ENCODE measurements at regions not wholly inside any gene's neighbourhood (a gene's known extent, or its start where the extent isn't known, plus 50 kb on each side); places are given as distances from the start of the nearest gene placed in this dataset.
"Not testable (repeated sequence)": the region's sequence is repeated elsewhere in the genome, so short reads cannot be mapped to it uniquely, and the experiment has no call there.

DNA sequence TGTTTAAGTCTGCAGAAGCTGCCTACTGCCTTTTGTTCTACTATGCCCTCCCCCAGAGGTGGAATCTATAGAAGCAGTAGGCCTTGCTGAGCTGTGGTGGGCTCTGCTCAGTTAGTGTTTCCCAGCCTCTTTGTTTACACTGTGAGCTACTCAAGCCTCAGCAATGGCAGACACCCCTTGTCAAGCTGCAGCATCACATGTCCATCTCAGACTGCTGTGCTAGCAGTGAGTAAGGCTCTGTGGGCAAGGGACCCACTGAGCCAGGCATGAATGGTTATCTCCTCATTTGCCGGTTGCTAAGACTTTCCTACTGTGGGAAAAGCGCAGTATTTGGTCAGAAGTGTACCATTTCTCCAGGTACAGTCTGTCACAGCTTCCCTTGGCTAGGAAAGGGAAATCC is 167.4 kb upstream of the IGFBP3 start:
- DNase-seq, result not testable (repeated sequence)

DNA sequence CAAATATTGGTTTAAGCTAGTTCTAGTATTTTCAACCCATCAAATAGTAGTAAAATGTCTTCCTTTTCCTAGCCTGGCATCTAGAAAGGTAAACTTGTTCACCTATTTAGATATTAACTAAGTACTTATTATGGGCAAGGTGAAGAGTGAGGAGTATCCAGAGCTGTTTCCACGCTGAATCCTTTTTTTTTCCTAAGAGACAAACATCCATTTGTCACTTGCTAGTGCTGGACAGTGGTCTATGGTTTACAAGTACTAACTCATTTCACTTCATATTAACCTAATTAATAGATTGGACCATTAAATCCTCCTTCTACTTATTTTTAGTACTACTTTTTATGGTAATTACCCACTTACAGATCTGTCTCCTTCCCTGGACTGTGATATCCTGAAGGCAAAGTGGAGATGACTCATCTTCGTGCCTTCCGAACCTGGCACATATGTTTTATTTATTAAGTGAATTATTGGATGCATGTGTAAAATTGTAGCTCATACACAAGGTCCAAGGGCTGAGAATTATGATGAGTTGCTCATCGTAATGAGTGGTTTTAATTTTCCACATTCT is 159.6 kb upstream of the IGFBP3 start:
- DNase-seq, result no peak

DNA sequence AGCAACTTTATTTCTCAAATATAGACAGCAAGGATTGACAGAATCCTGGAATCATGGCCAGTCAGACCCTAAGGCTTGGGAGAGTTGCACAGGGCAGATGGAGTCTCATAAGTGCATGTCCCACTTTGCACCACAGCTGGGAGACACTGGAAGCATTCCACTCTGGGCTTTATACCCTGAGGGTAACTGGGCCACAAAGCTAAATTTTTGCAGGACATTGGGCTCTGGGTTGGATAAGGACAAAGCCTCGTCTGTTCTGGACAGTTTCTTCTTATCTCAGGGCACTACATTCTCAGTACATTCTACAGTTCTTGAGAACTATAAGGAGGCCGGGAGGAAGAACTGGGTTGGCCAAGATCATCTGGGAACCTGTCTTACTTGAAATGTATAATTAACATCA is 158.3 kb upstream of the IGFBP3 start:
- no peak for DNase-seq

DNA sequence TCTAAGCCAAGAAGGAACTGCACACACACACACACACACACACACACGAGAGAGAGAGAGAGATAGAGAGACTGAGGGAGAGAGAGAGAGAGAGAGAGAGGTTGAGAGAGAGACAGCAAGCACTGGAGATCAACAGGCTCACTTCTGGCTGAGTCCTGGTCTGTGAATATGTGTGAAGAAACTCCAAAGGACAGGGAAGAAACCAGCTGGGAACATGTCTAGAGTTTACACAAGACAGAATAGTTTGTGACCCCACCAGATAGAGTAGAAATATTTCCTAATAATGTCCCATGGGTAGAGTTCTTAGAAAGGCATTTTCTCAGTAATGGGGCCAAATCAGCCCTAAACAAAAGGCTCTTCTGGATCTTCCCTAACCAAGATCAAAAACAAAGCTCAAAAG is 155.5 kb upstream of the IGFBP3 start:
- DNase-seq, result no peak

DNA sequence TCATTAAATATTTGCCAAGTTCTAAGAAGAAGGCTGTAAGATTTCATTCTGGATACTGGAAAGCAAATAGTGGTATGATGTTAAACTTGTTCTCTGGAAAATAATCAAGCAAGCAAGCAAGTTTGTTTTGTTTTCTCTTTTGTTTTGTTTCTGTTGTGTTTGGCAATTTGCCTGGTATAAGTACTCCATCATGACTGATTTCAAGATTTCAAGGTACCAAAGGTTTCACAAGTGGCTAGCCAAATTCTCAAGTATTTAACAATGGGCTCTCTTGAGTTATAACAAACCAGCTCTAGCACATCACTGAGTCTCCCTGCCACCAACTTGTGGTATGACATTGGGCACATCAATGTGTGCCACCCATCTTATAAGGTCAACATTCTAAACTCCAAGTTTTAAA is 151.7 kb upstream of the IGFBP3 start:
- DNase-seq, result no peak

DNA sequence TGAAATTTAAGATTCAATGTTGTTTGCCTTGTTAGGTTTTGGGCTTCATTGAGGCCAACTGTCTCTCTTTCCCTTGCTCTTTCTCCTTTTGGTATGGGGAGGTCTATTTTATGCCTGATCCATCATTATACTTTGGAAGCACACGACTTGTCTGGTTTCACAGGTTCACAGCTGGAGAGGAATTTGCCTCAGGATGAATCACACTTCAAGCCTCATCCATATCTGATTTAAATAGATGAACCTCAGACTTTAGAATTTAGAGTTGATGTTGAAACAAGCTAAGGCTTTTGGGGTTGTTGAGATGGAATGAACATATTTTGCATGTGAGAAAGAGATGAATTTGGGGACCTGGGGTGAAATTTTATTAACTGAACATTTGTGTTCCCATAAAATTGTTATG is 150.5 kb upstream of the IGFBP3 start:
- no peak for DNase-seq

DNA sequence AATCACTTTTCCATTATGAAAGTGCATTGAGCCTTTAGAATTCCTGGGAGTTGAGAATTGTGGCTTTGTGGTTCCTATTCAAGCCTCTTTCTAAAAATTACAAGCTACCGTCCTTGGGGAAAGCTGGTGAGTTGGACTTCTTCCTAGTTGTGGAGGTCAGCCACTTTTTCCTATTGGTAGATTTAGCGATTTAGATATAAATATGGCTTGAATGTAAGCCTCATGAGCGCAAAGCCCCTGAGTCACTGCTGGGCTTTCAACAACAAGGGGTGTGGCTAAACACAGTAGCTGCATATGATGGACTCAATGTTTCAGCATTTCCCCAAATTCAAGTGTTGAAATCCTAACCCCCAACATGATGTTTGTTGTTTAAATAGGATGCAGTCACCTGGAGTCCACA is 150.0 kb upstream of the IGFBP3 start:
- no peak for DNase-seq

DNA sequence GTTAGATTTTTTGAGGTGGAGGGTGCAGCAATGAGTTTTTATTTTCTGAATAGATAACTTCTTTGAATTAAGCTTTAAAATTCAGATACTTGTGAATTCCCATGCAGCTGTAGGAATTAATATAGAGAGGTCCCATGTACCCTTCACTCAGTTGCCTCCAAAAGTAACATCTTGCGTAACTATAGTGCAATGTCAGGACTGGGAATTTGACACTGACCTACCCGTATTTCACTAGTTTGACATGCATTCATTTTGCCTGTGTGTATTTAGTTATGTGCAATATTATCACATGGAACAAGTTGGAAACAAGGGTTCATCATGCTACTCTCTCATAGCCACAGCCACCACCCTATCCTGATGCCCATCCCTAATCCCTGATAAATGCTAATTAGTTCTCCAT is 147.1 kb upstream of the IGFBP3 start:
- no peak for DNase-seq

DNA sequence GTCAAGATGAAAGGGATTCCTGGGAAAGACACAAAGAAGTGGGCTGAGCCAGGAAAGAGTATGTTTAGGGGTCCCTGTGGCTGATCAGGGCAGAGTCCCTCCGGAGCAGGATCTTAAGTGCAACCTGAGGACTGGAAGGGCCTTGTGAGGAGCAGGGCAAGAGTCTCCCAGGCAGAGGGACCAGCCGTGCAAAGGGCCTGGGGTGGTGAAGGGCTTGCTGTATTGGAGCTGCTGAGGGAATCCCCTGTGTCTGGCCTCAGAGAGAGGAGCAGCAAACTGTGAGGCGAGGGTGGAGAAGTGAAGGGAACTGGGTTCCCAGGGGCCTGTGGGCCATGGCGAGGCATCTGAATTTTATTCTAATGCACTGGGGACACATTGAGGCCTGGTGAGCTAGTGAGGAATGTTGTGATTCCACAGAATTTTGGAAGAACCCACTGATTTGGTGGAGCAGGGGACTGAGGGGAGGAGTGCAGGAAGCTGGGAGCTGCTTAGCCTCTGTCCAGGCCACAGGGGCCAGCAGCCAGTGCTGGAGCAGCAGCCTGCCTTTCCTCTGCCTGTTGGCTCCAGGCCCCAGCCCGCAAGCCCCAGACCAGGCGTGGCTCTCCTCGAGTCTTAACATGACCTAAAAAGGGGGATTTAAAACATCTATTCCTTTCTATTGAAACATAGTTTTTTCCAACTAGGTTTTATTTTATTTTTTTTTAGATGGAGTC is 138.4 kb upstream of the IGFBP3 start:
- DNase-seq, result no peak

DNA sequence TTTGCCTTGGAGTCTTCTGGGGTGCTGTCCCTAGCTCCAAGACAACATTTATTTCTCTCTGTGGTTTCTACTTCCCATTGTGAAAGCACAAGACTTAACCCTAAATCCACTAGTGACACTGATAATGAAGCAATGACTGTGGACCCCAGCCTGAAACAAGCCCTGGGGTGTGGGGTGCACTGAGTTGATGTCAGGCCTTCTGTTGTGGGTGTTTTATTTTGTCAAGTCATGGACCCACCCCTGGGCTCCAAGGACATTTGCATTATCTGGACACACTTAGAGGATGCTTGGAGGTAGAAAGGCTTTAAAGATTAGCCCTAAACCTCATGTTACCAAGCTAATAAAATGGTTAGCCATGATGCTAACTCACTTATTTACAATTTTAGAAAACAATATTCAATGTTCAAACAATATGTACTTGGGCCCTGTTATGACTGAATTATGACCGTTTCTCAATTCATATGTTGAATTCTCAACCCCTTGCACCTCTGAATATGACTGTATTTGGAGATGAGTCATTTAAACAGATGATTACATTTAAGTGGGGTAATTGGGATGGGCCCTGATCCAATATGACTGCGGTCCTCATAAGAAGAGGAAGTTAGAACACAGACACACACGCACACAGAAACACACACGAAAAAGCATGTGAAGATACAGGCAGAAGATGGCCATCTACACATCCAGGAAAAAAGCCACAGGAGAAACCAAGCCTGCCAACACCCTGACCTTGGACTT is 137.2 kb upstream of the IGFBP3 start:
- no peak for DNase-seq

DNA sequence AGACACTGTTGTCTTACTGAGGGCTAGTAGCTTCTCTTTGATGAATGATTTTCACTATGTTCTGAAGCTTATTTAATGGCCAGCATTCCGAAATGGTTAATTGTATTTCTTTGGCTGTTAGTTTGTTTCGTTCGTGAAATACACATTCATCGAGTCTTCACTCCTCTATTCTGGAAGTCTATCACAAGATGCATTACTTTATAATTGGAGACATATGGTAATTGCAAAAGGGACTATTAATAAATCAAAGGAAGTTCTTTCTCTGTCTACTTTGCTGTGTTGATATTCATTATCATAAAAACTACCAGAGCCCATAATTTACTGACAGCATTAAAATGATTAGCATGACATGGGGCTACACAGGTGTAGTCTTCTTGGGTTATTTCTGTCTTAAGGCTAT is 133.8 kb upstream of the IGFBP3 start:
- DNase-seq, result no peak

DNA sequence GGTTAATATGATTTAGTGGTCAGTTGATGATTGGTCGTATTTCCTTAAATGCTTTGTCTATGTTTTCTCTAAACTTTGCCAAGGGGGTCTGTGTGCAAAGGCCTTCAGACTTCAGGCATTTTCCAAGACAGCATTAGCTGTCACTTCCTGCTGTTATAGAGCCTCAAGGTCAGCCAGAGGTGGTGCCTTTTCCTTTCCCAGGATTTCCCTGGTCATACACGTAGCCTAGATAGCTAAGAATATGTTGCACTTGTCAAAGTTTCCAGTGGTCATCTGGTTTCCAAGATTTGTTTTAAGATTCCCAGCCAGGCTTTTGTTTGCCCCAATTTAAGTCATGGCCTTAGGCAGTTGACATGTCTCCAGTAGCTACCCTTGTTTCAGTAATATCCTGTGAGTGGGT is 133.2 kb upstream of the IGFBP3 start:
- DNase-seq, result no peak

DNA sequence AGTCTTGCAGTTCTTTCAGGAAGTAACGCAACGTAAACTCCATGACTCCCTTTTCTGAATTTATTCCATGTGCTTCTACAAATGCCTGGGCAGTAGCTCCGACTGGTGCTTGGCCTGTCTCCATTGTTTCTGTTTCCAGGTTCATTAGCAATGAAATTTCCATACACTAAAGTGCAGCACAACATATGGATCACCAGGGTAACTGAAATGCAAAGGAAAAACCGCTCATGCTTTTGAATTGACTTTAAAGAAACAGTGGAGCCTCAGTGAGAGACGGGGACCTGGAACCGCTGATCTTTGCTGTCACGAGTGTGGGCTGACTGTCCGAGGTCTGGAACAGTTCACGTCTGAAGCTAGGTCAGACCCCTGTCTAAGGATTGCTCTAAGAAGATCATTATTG is 126.5 kb upstream of the IGFBP3 start:
- DNase-seq, result no peak

DNA sequence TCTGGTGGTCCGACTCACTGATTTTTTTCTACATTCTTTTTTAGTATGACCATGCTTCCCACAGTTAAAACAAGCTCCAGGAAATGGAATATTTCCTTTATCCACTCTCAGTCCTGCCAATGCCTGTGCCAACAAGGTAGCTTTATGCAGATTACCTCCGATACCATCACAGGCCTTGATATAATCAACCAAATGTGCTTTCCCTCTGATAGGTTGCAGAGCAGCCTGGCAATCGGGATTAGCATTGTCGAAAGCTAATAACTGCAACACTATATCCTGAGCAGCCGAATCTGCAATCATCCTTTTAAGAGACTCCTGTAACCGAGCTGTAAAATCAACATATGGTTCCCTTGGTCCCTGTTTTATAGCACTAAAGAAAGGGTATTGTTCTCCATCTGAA is 122.3 kb upstream of the IGFBP3 start:
- DNase-seq, result peak; percentile 43

DNA sequence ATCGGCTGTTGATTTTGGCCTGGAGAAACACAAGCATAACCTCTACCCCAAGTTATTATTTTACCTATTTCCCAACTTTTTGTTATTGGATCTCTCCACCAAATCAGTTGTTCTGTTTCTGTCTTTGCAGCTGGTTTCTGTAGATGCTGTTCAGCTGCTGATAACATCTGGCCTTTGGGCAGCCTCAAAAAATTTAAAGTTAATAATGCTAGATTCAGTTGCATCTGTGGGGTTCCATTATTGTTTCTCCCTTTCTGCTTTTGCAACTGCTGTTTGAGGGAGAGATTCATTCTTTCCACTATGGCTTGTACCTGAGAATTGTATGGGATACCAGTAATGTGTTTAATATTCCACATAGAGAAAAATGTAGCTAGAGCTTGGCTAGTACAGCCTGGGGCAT is 118.7 kb upstream of the IGFBP3 start:
- not testable (repeated sequence) for DNase-seq

DNA sequence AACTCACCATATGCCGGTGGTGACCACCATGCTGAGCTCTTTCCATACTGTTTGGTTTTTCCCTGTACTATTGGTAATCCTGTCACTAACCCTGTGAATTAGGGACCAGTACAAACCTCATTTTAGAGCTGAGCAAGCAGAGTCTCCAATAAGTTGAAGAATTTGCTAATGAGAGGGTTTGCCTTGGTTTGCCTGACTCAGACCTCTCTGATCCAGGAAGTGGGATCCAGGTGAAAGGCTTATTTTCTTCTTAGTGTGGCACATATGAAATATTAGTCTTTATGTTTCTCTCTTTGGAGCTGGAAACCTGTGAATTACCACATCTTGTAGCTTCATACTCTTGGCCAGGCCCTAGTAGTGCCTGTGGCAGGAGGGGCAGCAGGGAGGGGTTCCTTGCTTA is 114.1 kb upstream of the IGFBP3 start:
- DNase-seq, result no peak

DNA sequence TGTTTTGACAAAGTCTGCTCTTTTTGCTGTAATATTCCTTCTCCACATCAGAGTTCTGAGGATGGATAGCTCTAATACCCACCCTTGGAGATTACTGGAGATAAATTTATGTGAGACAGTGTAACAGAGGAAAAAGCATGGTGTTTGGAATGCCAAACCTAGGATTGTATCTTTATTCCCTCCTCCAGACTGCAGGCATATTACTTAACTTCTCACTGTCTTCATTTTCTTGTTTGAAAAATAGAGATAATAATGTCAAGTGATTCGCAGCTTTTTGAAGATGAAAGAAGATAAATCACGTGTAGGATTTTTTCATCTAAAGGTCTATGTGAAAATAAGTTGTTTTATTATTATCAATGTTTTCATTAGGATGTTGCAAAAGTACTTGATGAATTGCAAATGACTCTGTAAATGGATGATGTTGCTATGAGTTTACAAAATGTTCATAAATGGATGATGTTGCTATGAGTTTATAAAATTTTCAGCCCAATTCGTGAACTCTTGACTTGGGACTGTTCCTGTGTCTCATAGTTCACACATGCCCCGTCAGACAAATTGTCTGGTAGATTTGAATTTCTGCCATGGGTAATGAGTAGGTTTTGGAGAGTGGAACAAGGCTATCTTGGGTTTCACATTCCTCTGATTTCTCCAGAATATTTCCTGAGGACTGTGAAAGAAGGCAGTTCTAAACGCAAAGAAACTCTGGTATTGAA is 113.1 kb upstream of the IGFBP3 start:
- DNase-seq, result no peak

DNA sequence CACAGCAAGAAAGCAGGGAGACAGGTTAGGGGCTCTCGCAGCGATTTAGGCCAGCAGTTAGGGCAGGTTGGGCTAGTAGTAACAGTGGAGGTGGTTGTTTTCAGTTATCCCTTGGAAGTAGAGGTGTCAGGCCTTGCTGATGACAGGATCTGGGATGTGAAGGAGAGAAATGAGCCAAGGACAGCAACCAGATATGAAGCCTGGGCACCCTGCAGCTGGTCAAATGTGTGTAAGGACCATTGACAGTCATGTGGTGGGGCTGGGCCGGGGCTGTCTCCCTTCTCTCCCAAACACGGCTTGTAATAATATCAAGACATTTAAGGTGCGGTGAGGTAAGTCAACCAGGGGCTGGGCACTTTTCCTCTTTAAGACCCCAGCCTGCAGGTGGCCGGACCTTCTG is 112.5 kb upstream of the IGFBP3 start:
- DNase-seq, result no peak

DNA sequence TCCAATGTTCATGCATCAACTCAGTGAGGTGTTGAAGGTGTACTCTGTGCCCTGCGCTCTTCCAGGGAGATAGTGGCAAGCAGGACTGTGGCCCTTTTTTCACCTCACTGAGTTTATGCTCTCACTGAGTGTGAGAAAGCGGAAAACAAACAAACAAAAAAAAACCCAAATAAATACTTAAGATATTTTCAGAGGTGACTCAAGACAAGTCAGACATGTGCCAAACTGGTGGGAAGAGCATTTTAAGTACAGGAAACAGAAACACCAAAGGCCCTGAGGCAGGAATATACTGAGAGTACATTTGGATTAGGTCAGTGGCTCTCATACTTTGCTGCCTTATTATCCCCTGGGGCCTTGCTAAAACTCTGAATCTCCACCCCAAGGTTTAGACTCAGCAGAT is 111.9 kb upstream of the IGFBP3 start:
- DNase-seq, result no peak

DNA sequence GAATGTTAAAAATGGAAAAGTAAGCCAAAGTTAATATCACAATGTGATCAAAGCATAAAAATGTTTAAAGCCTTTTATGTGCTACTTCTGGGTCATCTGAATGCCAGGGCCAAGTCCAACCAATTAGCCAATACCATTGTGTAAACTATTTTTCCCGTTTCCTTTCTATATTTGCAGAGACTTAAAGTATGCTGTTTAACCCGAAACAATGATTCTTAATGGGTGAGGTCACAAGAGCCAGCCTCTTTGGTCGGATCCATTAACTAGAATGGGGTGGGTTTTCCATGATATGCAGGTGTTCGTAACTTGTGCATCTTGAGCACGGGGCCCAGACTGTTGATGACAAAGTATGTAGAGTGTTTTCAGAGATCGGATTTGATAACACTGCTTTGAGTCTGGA is 111.3 kb upstream of the IGFBP3 start:
- no peak for DNase-seq

DNA sequence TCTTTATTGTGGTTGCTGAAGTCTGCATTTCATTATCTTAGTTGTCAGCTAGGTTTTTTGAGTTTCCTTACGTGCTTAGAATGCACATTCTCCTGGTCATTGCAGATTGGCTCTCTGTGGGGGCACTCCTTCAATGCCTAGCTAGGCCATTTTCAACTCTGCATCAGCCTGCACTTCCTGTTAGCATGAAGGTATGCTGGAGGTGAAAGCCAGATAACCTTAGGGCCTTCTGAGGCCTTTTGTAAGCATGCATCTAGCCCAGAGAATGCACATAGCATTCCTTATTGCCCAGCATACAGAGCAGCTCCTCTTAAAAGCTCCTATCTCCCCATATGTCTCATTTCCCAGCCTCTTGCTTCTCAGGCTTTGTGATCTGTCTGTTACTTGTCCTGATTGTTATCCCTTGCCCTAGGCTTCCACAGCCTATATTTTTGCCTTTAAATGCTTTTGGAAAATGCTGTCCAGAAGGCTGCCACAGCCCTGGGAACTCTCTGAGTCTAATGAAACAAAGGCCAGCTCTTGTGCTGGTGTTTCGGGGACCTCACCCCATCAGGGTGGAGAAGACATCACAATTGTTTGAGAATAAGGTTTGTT is 108.1 kb upstream of the IGFBP3 start:
- no peak for DNase-seq

DNA sequence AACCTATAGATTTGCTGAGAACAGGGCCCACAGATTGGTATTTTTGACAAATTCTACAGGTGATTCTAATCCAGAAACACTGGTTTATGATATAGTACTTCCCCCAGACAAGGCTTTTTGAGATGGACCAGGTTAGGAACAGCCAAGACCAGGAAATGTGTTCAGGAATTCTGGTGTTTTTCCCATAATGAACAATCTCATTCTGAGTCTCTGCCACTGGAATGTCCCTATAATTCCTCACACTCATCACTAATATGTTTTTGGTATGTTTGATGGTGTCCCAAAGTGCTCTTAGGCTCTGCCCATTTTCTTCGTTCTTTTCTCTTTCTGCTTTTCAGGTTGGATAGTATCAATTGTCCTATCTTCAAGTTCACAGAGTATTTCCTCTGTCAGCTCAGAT is 107.2 kb upstream of the IGFBP3 start:
- DNase-seq, result no peak

DNA sequence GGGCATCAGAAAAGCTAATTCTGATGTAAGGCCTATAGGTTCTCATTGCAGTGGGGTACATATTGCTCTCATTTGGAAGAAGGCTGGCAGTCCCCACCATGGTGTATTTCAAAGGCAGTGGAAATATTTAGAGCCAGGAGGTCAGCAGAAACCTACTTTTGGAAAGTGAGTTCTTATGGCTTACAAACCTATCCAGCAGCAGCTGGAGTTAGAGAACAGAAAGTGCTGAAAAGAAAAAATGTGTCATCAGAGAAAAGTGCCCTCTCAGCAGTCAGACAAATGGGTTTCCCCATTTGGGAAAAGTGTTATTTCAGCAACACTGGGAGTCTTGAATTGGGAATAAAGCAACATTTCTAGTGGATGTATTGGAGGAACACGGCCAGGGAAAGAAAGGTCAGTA is 105.7 kb upstream of the IGFBP3 start:
- DNase-seq, result no peak
